Suprapubic skin (tissue), 4 donors: ENCODE measurements at regions not wholly inside any gene's neighbourhood (a gene's known extent, or its start where the extent isn't known, plus 50 kb on each side); places are given as distances from the start of the nearest gene placed in this dataset.

Source experiments
- DNase-seq, 2 donors: peaks; one replicate each; pipeline ENCODE4 v3.0.0-alpha.2; 2019; ENCODE audit warnings: low spot score in 2 of 2
- H3K27ac ChIP-seq: fragments of 200-600 bp; sonication (generic); one replicate; pipeline ENCODE4 v1.5.1; 2019
- H3K27me3 ChIP-seq: fragments of 200-600 bp; sonication (generic); one replicate; pipeline ENCODE4 v1.5.1; 2019
- H3K36me3 ChIP-seq: fragments of 200-600 bp; sonication (generic); one replicate; pipeline ENCODE4 v1.5.1; 2019
- H3K4me1 ChIP-seq: fragments of 200-600 bp; sonication (generic); one replicate; pipeline ENCODE4 v1.5.1; 2019
- H3K4me3 ChIP-seq: fragments of 200-600 bp; sonication (generic); one replicate; pipeline ENCODE4 v1.5.1; 2019; ENCODE audit warnings: mild to moderate bottlenecking
- H3K9me3 ChIP-seq: fragments of 200-600 bp; sonication (generic); one replicate; pipeline ENCODE4 v1.5.1; 2019
- CTCF ChIP-seq, 2 donors: fragments of 200-600 bp in 1 of 2; fragments of 450-650 bp in 1 of 2; sonication (generic) in 1 of 2; IDR thresholded peaks; one replicate each; pipeline ENCODE4 v1.5.1; 2016 to 2019; ENCODE audit warnings: antibody characterized with exemption in 2 of 2, mild to moderate bottlenecking in 1 of 2, moderate library complexity in 1 of 2
- EP300 ChIP-seq: sonication (generic); formaldehyde crosslinking; IDR thresholded peaks from one replicate; pipeline ENCODE4 v1.6.1; 2017; ENCODE audit warnings: antibody characterized with exemption
- POLR2A ChIP-seq, 2 donors: fragments of 450-650 bp; IDR thresholded peaks; one replicate each; pipeline ENCODE4 v1.6.1; 2017; ENCODE audit warnings: antibody characterized with exemption in 2 of 2, mild to moderate bottlenecking in 2 of 2, moderate library complexity in 2 of 2
- POLR2AphosphoS5 ChIP-seq, 3 donors: sonication (generic); formaldehyde crosslinking; IDR thresholded peaks; one replicate each; pipeline ENCODE4 v1.6.1; 2017; ENCODE audit warnings: antibody characterized with exemption in 3 of 3
- WGBS: methylation state at CpG from one replicate; pipeline ENCODE4 v1.1.5; 2018; 5-methylcytosine and 5-hydroxymethylcytosine counted together

GRCh38 chrX:75673468-75673867, 111.6 kb downstream of the MAGEE2 start:
- TF ChIP-seq POLR2AphosphoS5 (IDR thresholded peaks at IDR 0.05), result no peak
- TF ChIP-seq POLR2A (IDR thresholded peaks at IDR 0.05), result no peak
- TF ChIP-seq EP300, result no peak
- TF ChIP-seq CTCF (IDR thresholded peaks at IDR 0.05), result no peak
- H3K4me3 ChIP-seq, result no peak overlapping the region
- no peaks in the 10 kb centered on the region for H3K27me3 ChIP-seq
- H3K36me3 ChIP-seq, result no peaks in the 10 kb centered on the region
- no peak for DNase-seq
- no peaks in the 10 kb centered on the region for H3K4me1 ChIP-seq
- no peak overlapping the region for H3K27ac ChIP-seq
- no peaks in the 10 kb centered on the region for H3K9me3 ChIP-seq
- 60% methylated on average over 1 of the region's 2 CpGs for WGBS

DNA sequence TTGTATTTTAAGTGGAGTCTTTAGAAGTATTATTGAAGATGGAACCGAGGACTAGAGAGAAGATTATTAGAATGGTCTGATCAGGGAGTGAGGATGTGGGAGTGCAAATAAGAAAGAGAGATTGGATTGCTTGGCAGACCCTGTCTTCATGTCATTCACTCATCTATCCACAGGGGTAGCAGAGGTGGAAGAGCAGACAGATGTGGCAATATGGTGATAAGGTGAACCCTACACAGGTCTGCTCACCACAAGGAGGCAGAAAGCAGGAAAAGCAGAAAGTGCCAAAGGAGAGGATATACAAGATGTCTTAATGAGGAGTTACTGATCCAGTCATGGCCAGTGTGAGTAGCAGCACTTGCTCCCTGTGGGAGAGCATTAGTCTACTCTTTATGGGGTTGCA, 129.4 kb downstream of the MAGEE2 start:
- H3K4me3 ChIP-seq, result no peak overlapping the region
- TF ChIP-seq POLR2AphosphoS5 (IDR thresholded peaks at IDR 0.05), result no peak
- TF ChIP-seq EP300, result no peak
- TF ChIP-seq CTCF (IDR thresholded peaks at IDR 0.05), result no peak
- no peak for TF ChIP-seq POLR2A (IDR thresholded peaks at IDR 0.05)
- H3K27me3 ChIP-seq, result no peaks in the 10 kb centered on the region
- H3K4me1 ChIP-seq, result no peaks in the 10 kb centered on the region
- no peaks in the 10 kb centered on the region for H3K9me3 ChIP-seq
- no peaks in the 10 kb centered on the region for H3K36me3 ChIP-seq
- no peak for DNase-seq
- H3K27ac ChIP-seq, result no peak overlapping the region
- WGBS, result 68% methylated on average over 1 of the region's 1 CpG

DNA sequence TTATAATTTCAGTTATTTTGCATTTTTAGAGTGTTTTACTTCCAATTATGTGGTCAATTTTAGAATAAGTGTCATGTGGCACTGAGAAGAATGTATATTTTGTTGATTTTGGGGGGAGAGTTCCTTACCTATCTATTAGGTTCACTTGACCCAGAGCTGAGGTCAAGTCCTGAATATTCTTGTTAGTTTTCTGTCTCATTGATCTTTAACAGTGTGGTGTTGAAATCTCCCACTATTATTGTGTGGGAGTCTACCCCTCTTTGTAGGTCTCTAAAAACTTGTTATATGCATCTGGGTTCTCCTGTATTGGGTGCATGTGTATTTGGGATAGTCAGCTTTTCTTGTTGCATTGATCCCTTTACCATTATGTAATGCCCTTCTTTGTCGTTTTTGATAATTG, 127.0 kb upstream of the ZDHHC15 start:
- Histone ChIP-seq H3K27me3 (no peaks in the 10 kb centered on the region), H3K4me1 (no peaks in the 10 kb centered on the region), H3K27ac (no peak overlapping the region), H3K9me3 (no peaks in the 10 kb centered on the region), H3K36me3 (no peaks in the 10 kb centered on the region), H3K4me3 (no peak overlapping the region)
- TF ChIP-seq POLR2A (IDR thresholded peaks at IDR 0.05) (no peak), EP300 (no peak), POLR2AphosphoS5 (IDR thresholded peaks at IDR 0.05) (no peak), CTCF (IDR thresholded peaks at IDR 0.05) (no peak)
- 74% methylated on average over 1 of the region's 1 CpG for WGBS
- no peak for DNase-seq

DNA sequence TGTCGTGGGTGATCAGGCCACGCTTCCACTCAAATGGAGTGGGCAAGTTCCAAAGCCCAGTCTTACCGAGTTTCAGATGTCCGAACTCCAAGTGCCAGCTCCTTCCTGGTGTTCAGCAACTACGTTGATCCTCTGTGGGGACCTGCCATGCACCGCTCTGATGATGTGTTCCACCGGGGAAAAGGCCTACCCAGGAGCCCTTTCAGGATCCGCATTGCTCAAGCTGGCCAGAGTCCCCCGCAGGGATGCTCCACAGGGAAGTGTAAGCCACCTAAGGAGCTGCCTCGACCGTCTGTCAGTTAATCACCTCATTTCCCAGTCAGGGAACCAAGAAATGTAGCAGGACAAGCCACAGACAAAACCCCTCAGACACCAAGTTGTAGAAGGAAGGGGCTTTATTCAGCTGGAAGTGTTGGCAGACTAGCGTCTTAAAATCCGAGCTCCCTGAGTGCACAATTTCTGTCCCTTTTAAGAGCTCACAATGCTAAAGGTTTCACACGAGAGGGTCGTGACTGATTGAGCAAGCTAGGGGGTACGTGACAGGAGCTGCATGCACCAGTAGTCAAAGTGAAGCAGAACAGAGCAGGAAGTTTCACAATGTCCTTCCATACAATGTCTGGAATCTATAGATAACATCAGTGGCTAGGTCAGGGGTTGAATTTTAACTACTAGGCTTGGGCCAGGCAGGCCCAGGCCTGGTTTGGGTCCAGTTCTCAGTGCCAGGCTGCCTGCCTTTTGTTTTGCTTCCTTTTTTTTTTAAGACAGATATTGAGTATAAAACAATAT, 126.2 kb upstream of the ZDHHC15 start:
- TF ChIP-seq EP300, result no peak
- no peak for TF ChIP-seq POLR2AphosphoS5 (IDR thresholded peaks at IDR 0.05)
- TF ChIP-seq CTCF (IDR thresholded peaks at IDR 0.05), result no peak
- TF ChIP-seq POLR2A (IDR thresholded peaks at IDR 0.05), result no peak
- Histone ChIP-seq H3K36me3 (no peaks in the 10 kb centered on the region), H3K27ac (no peak overlapping the region), H3K4me3 (no peak overlapping the region), H3K27me3 (no peaks in the 10 kb centered on the region), H3K4me1 (no peaks in the 10 kb centered on the region), H3K9me3 (no peaks in the 10 kb centered on the region)
- 75% methylated on average over 11 of the region's 16 CpGs for WGBS
- DNase-seq, result no peak

DNA sequence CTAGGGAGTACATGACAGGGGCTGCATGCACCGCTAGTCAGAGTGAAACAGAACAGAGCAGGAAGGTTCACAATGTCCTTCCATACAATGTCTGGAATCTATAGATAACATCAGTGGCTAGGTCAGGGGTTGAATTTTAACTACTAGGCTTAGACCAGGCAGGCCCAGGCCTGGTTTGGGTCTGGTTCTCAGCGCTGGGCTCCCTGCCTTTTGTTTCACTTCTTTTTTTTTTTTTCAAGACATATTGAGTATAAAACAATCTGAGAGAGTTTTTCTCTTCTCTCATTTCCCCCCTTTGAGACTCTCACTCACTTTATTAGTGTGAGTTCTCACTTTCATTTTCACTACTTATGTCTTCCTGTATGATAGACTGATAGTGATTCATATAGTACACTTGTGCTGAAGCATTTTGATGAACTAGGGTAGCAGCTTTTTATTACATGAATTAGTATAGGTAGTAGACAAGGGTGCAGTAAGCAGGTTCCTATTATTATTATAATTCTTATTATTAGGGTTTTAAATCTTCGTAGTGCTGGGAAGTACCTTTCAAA, 120.0 kb upstream of the ZDHHC15 start:
- Histone ChIP-seq H3K27ac (no peak overlapping the region), H3K27me3 (no peaks in the 10 kb centered on the region), H3K4me3 (no peak overlapping the region), H3K36me3 (no peaks in the 10 kb centered on the region), H3K9me3 (no peaks in the 10 kb centered on the region), H3K4me1 (no peaks in the 10 kb centered on the region)
- DNase-seq, result no peak
- 62% methylated on average over 3 of the region's 3 CpGs for WGBS
- no peak for TF ChIP-seq POLR2AphosphoS5 (IDR thresholded peaks at IDR 0.05)
- no peak for TF ChIP-seq CTCF (IDR thresholded peaks at IDR 0.05)
- TF ChIP-seq POLR2A (IDR thresholded peaks at IDR 0.05), result no peak
- no peak for TF ChIP-seq EP300
